ENCODE measurements at regions not wholly inside any gene's neighbourhood (a gene's known extent, or its start where the extent isn't known, plus 50 kb on each side); places are given as distances from the start of the nearest gene placed in this dataset.
"Not testable (repeated sequence)": the region's sequence is repeated elsewhere in the genome, so short reads cannot be mapped to it uniquely, and the experiment has no call there.

DNA sequence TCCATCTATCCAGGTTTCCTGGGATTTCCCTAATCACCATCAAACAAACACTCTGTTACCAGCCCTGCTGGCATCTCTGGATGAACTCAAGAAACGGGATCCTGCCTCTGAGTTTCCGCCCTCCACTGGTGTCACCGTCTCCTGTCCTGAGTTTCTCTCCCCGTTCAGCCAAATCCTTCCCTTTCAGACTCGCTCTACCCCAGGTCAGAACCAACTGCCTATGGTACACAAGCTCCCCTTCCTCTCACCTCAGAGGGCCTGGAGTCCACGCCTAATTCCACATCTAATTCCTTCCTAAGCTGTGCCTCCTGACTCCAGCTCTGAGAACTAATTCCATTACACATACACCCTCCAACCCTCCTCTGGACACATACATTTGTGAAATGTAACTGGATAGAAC is 96.1 kb downstream of the SHANK2 start:
- no peak overlapping the region for H3K4me3 ChIP-seq (ENCODE audit: low read length)
- no peak for DNase-seq (ENCODE audit: low read depth, low spot score)

DNA sequence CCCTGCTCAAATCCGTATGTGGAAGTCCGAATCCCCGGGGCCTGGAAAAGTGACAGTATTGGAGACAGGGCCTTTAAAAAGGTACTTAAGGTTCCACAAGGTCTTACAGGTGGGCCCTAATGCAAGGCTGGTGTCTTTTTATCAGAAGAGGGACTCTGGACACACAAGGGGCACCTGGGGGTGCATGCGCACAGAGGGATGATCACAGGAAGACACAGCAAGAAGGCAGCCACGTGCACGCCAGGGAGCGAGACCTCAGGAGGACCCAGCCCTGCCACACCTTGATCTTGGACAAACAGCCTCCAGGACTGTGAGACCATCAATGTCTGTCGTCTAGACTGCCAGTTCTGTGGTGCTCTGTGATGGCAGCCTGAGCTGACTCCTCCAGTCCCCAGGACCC is 96.5 kb downstream of the SHANK2 start:
- DNase-seq (ENCODE audit: low read depth, low spot score) = no peak
- H3K4me3 ChIP-seq (ENCODE audit: low read length) = no peak overlapping the region

- no peak overlapping the region for H3K4me3 ChIP-seq (ENCODE audit: low read length)
- no peak for DNase-seq (ENCODE audit: low read depth, low spot score)
These were observed 98.0 kb downstream of the SHANK2 start for GRCh38 chr11:71154261-71154805.

DNA sequence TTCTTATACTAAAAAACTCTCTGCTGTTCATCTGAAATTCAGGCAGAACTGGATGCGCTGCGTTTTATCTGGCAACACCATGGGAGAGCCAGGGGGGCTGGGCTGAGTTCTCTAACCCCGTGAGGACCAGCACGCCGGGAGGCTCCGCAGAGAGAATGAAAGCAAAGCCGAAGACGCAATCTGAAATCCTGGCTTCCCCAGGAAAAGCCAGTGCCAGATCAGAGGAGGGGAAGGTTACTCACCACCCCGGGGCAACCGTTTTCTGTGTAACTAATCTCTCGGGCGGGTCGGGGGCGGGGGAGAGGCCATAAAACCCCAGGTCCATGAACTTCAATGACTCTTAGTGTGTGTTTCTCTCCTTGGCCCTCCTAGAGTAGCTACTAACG is 99.4 kb downstream of the SHANK2 start:
- no peak for DNase-seq (ENCODE audit: low read depth, low spot score)
- no peak overlapping the region for H3K4me3 ChIP-seq (ENCODE audit: low read length)

DNA sequence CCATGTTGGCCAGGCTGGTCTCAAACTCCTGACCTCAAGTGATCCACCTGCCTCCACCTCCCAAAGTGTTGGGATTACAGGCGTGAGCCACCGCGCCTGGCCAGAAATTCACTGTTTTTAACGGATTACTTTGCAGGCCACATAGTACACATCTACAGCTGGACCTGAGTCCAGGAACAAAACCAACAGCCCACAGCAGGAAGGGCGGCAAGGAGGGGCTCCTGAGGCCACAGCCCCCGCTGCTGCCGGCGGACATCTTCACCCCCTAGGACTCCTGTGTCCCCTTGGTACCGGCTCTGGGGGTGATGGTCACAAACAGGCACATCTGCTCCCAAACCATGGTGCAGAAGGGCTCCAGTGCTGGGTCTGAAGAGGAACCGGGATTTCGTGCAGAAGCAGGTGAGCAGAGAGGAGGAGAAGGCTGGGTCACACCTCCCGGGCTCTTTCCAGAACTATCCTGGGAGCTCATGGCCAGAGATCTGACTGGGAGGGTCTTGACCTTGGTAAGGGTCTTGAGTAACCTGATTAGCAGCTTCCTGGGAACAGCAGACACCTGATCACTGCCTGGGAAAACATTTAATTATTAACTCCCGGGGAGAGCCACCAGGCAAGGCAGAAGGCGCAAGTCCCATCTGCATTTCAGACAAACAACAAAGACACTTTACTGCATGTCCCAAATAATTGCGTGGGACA is 99.9 kb downstream of the SHANK2 start:
- not testable (repeated sequence) for H3K4me3 ChIP-seq (ENCODE audit: low read length); DNase-seq (ENCODE audit: low read depth, low spot score)

- no peak overlapping the region for H3K4me3 ChIP-seq (ENCODE audit: low read length)
- no peak for DNase-seq (ENCODE audit: low read depth, low spot score)
These were observed 100.8 kb downstream of the SHANK2 start for GRCh38 chr11:71151561-71151960.

- H3K4me3 ChIP-seq (ENCODE audit: low read length) = no peak overlapping the region
- DNase-seq (ENCODE audit: low read depth, low spot score) = no peak
These were observed 101.5 kb downstream of the SHANK2 start for GRCh38 chr11:71150859-71151258.

- DNase-seq (ENCODE audit: low read depth, low spot score) = no peak
- no peak overlapping the region for H3K4me3 ChIP-seq (ENCODE audit: low read length)
These were observed 103.7 kb downstream of the SHANK2 start for GRCh38 chr11:71148716-71149115.

DNA sequence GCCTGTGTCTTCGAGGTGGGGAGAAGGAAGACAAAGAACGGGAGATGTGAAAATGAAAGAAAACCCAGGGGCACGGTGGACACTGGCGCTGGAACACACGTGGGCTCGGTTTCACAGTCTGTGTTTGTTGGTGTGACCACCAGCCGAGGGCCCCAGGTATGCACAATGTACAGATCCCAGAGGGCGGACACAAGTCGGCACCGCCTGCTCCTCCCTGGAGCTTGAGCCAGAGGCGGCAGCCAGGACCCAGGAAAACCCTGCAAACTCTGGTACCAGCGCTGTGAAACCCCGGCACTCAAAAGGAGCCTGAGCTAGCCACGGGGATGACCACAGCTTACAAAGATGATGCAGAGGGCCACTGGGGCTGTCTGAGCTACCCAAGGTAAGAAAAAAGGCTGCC is 105.0 kb downstream of the SHANK2 start:
- no peak overlapping the region for H3K4me3 ChIP-seq (ENCODE audit: low read length)
- no peak for DNase-seq (ENCODE audit: low read depth, low spot score)

DNA sequence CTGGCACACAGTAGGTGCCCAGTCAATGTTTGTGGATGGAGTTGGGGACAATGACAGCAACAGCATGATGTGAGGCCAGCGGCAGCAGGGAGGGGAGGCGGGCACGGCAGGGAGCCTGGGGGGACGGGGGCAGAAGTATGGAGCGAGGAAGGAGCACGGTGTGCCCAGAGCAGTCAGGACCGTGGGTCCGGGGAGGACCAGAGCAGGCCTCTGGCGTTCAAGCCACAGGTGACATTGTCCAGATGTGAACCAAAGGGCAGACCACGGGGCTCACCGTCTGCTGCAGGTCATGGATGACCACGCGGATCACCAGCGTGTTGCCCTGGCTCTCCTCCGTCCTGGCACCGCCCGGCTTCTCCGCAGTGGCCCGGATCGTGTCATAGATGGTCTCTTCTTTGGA is 105.5 kb downstream of the SHANK2 start:
- H3K4me3 ChIP-seq (ENCODE audit: low read length) = no peak overlapping the region
- no peak for DNase-seq (ENCODE audit: low read depth, low spot score)

GRCh38 chr11:71145988-71146824 is 106.2 kb downstream of the SHANK2 start:
- H3K4me3 ChIP-seq (ENCODE audit: low read length) = no peak overlapping the region
- peak; percentile 35 for DNase-seq (ENCODE audit: low read depth, low spot score)

DNA sequence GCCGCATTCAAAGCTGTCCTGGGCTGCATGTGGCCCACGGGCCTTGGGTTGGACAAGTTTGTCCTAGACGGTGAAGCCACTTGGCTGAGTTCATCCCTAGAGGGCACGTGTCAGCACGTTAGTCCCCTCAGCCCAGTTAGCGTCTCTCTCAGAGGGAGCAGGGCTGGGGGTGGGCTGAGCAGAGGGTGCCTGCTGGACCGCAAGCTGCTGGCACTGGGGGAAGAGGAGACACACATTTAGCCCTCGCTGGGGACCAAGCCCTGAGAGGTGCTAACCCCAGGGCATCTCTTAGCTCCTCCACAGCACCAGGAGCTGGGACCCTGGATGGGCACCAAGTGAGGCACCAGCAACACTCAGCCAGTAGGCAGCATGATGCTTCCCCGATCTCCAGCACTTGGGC is 107.0 kb downstream of the SHANK2 start:
- no peak overlapping the region for H3K4me3 ChIP-seq (ENCODE audit: low read length)
- no peak for DNase-seq (ENCODE audit: low read depth, low spot score)

GRCh38 chr11:71144736-71145135 is 107.6 kb downstream of the SHANK2 start:
- no peak for DNase-seq (ENCODE audit: low read depth, low spot score)

DNA sequence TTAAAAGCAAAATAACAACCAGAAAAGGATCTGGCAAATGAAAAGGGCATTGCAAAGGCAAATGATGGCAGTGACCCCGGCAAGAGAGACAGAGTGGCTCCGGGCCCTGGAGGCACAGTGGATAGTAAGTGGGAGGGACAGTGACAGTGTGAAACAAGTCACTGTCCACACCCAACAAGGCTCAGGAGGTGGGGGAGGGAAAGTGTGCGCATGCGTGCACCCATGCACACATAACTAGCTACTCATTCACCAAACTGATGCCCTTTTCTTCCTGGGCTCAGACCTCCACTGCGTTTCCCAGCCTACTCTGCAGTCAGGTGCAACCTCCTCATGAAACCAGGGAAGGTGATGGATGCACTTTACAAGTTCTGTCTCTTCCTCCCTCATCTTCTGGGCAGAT is 108.4 kb downstream of the SHANK2 start:
- H3K4me3 ChIP-seq (ENCODE audit: low read length) = no peak overlapping the region
- no peak for DNase-seq (ENCODE audit: low read depth, low spot score)

More at GRCh38 chr11:71144736-71145135, 107.6 kb downstream of the SHANK2 start:
- H3K4me3 ChIP-seq (ENCODE audit: low read length) = no peak overlapping the region

- DNase-seq (ENCODE audit: low read depth, low spot score) = no peak
- H3K4me3 ChIP-seq (ENCODE audit: low read length) = no peak overlapping the region
These were observed 112.0 kb downstream of the SHANK2 start for GRCh38 chr11:71140206-71140919.

GRCh38 chr11:71139516-71140205 is 112.7 kb downstream of the SHANK2 start:
- no peak overlapping the region for H3K4me3 ChIP-seq (ENCODE audit: low read length)
- no peak for DNase-seq (ENCODE audit: low read depth, low spot score)

GRCh38 chr11:71138737-71139425 is 113.5 kb downstream of the SHANK2 start:
- H3K4me3 ChIP-seq (ENCODE audit: low read length) = no peak overlapping the region
- DNase-seq (ENCODE audit: low read depth, low spot score) = no peak

DNA sequence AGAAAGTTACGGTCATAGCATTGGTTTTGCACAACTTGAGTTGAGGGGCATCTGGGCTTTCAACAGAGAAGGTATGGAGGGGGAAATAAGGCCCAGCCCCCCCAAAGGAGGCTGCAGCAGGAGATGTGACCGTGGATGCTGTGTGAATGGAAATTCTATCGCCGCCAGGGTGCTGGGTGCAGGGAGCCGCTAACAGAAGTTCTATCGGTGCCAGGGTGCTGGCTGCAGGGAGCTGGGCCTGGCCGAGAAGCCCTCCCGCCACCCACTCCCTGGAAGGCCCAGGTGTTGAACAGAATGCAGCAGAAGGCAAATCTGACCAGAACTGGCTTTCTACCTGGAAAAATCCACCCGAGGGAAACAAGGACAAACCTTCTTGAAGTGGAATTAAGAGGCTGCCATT is 115.0 kb downstream of the SHANK2 start:
- H3K4me3 ChIP-seq (ENCODE audit: low read length) = no peak overlapping the region
- no peak for DNase-seq (ENCODE audit: low read depth, low spot score)

Data from Jurkat, Clone E6-1 (cell line).